OCI-LY3 (cell line): ENCODE measurements at regions not wholly inside any gene's neighbourhood (a gene's known extent, or its start where the extent isn't known, plus 50 kb on each side); places are given as distances from the start of the nearest gene placed in this dataset.

Source experiments
- CTCF ChIP-seq: fragments of 200-600, 300-600 bp; sonication (generic); IDR thresholded peaks from 2 replicates; pipeline ENCODE4 v1.5.1; 2014; ENCODE audit warnings: antibody characterized with exemption, low read length, low read depth
- EZH2phosphoT487 ChIP-seq: fragments of 200-600 bp; shearing (Covaris generic); IDR thresholded peaks from 2 replicates; pipeline ENCODE4 v1.6.1; 2018; ENCODE audit warnings: antibody characterized with exemption, mixed run types, low read depth

GRCh38 chr7:88387368-88387767 is 80.7 kb upstream of the STEAP4 start:
- TF ChIP-seq CTCF (no peak), EZH2phosphoT487 (no peak)
